Suprapubic skin (tissue), 4 donors: ENCODE measurements at regions not wholly inside any gene's neighbourhood (a gene's known extent, or its start where the extent isn't known, plus 50 kb on each side); places are given as distances from the start of the nearest gene placed in this dataset.

Source experiments
- CTCF ChIP-seq, 2 donors: fragments of 200-600 bp in 1 of 2; fragments of 450-650 bp in 1 of 2; sonication (generic) in 1 of 2; IDR thresholded peaks; one replicate each; pipeline ENCODE4 v1.5.1; 2016 to 2019; ENCODE audit warnings: antibody characterized with exemption in 2 of 2, mild to moderate bottlenecking in 1 of 2, moderate library complexity in 1 of 2
- EP300 ChIP-seq: sonication (generic); formaldehyde crosslinking; IDR thresholded peaks from one replicate; pipeline ENCODE4 v1.6.1; 2017; ENCODE audit warnings: antibody characterized with exemption
- POLR2A ChIP-seq, 2 donors: fragments of 450-650 bp; IDR thresholded peaks; one replicate each; pipeline ENCODE4 v1.6.1; 2017; ENCODE audit warnings: antibody characterized with exemption in 2 of 2, mild to moderate bottlenecking in 2 of 2, moderate library complexity in 2 of 2
- POLR2AphosphoS5 ChIP-seq, 3 donors: sonication (generic); formaldehyde crosslinking; IDR thresholded peaks; one replicate each; pipeline ENCODE4 v1.6.1; 2017; ENCODE audit warnings: antibody characterized with exemption in 3 of 3

DNA sequence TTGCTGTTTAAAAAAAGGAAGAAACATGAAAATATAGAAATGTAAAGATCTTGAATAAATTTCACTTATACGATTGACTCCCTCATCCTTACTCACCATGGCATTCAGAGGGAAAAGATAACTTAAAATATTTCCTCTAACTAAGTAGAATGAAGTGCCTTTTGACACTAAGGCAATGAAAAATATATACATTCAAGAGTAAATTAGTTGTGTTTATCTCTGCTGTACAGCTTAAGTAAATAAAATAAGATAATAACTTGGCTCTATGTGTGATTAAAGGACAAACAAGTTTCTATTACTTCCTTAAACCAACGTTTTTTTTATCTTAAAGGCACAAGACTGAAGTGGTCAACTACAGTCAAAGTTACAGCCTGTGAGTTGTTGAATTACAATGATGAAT lies 142.3 kb upstream of the LRRTM4 start:
- TF ChIP-seq CTCF (IDR thresholded peaks at IDR 0.05) (no peak), POLR2AphosphoS5 (IDR thresholded peaks at IDR 0.05) (no peak), POLR2A (IDR thresholded peaks at IDR 0.05) (no peak), EP300 (no peak)
